ENCODE measurements at regions not wholly inside any gene's neighbourhood (a gene's known extent, or its start where the extent isn't known, plus 50 kb on each side); places are given as distances from the start of the nearest gene placed in this dataset.

GRCh38 chr9:14405176-14405706 is 91.3 kb upstream of the NFIB start:
- H3K9me3 ChIP-seq (ENCODE audit: insufficient read depth in 2 of 2, low read depth in 1 of 2, low read length in 1 of 2), result no peaks in the 10 kb centered on the region
- H4K91ac ChIP-seq (replicated peaks; ENCODE audit: insufficient read length, low read length), result no peak overlapping the region
- peaks cover 0 to 7% (median 2%) of the 10 kb centered on the region in 4 experiments; a peak in 2 of 7 replicates for H3K4me1 ChIP-seq (replicated peaks in 1 of 4; ENCODE audit: control insufficient read depth in 3 of 4, insufficient read depth in 4 of 4, low read length in 3 of 4)
- no peak overlapping the region for H3K56ac ChIP-seq (replicated peaks; ENCODE audit: insufficient read length, low read depth, low read length)
- no peaks in the 10 kb centered on the region for H3K27me3 ChIP-seq (replicated peaks in 1 of 4; ENCODE audit: control insufficient read depth in 3 of 4, extremely low read depth in 1 of 4, insufficient read depth in 3 of 4, low read length in 3 of 4)
- H2BK5ac ChIP-seq (ENCODE audit: low read depth, low read length), result no peak overlapping the region
- no peaks in the 10 kb centered on the region for H3K36me3 ChIP-seq (ENCODE audit: control insufficient read depth in 2 of 4, insufficient read depth in 4 of 4, low read length in 3 of 4)
- CTCF ChIA-PET (ENCODE audit: partially characterized antibody), result interaction anchor here (0.7 to 1.0 kb wide), 2 partner anchors 37 to 247 kb away, joined by 3 read pairs; no protein-coding TSS in a partner anchor
- H2BK120ac ChIP-seq (replicated peaks; ENCODE audit: low read depth, low read length), result no peak overlapping the region
- no peak overlapping the region for H2BK20ac ChIP-seq (ENCODE audit: low read length)
- H3K14ac ChIP-seq (ENCODE audit: insufficient read length), result no peak overlapping the region
- no peak overlapping the region for H2BK12ac ChIP-seq (ENCODE audit: low read depth, low read length)
- no peak overlapping the region for H2AFZ ChIP-seq (ENCODE audit: low read length)
- H3K27ac ChIP-seq (ENCODE audit: low read depth, low read length), result no peak overlapping the region
- WGBS, 2 experiments (ENCODE audit: extremely low coverage in 1 of 2, insufficient coverage in 1 of 2, insufficient read length in 1 of 2, insufficient replicate concordance in 2 of 2, low coverage in 1 of 2, low lambda C conversion rate in 2 of 2, missing lambda C conversion rate in 1 of 2), result 92% methylated on average over 3 of the region's 3 CpGs; no CpG with 5 or more reads in 1 of the 2 experiments
- FAIRE-seq (no peak), DNase-seq (ENCODE audit: low read depth in 1 of 2, low spot score in 2 of 2) (no peak)
- POLR2A ChIA-PET (ENCODE audit: partially characterized antibody), result no interaction called here
- no peaks in the 10 kb centered on the region for H3K79me1 ChIP-seq (ENCODE audit: low read depth, low read length)
- no peak overlapping the region for H3K23ac ChIP-seq (ENCODE audit: insufficient read length)
- no peak overlapping the region for H3K4ac ChIP-seq (replicated peaks; ENCODE audit: insufficient read length, low read depth, low read length)
- H3K79me2 ChIP-seq (ENCODE audit: control insufficient read depth in 1 of 2, insufficient read depth in 2 of 2, low read length in 2 of 2), result no peaks in the 10 kb centered on the region
- H3K18ac ChIP-seq (ENCODE audit: extremely low read depth, low read length), result no peak overlapping the region
- H3K4me3 ChIP-seq (ENCODE audit: extremely low read depth in 1 of 4, insufficient read depth in 2 of 4, low read depth in 3 of 4, low read length in 4 of 4), result no peak overlapping the region
- no peak overlapping the region for H4K8ac ChIP-seq (ENCODE audit: extremely low read depth, insufficient read depth, low read length)
- H3K4me2 ChIP-seq (ENCODE audit: insufficient read depth in 1 of 2, low read depth in 2 of 2, low read length in 2 of 2), result no peak overlapping the region
- H3K9ac ChIP-seq (replicated peaks in 1 of 4; ENCODE audit: extremely low read depth in 1 of 4, low read depth in 3 of 4, low read length in 3 of 4), result no peak overlapping the region
- no peak overlapping the region for H2AK5ac ChIP-seq (ENCODE audit: low read depth, low read length)
- H4K20me1 ChIP-seq (replicated peaks in 1 of 2; ENCODE audit: control insufficient read depth in 1 of 2, insufficient read depth in 2 of 2, low read length in 2 of 2), result no peaks in the 10 kb centered on the region
- no peak overlapping the region for H4K5ac ChIP-seq (ENCODE audit: insufficient read length, low read depth, low read length)
- no peak overlapping the region for H2BK15ac ChIP-seq (ENCODE audit: low read length)
- TF ChIP-seq NRF1 (IDR thresholded peaks at IDR 0.05; ENCODE audit: low read depth, low read length) (no peak), CBX8 (IDR thresholded peaks at IDR 0.05; ENCODE audit: borderline replicate concordance, low read depth, low read length) (no peak), FOSL1 (IDR thresholded peaks at IDR 0.05; ENCODE audit: insufficient read depth, low read depth, low read length) (no peak), SIN3A (conservative IDR thresholded peaks at IDR 0.05 in 1 of 2, IDR thresholded peaks at IDR 0.05 in 1 of 2; ENCODE audit: low read depth in 1 of 2, low read length in 2 of 2) (no peak), SUZ12 (IDR thresholded peaks at IDR 0.05; ENCODE audit: low read length) (no peak), PHF8 (conservative IDR thresholded peaks at IDR 0.05; ENCODE audit: low read depth, low read length) (no peak), E2F6 (IDR thresholded peaks at IDR 0.05) (no peak), POU5F1 (IDR thresholded peaks at IDR 0.05; ENCODE audit: low read depth, low read length) (no peak), EGR1 (IDR thresholded peaks at IDR 0.05; ENCODE audit: borderline replicate concordance, low read depth, low read length) (no peak), YY1 (IDR thresholded peaks at IDR 0.05; ENCODE audit: low read depth, low read length) (no peak), RFX5 (IDR thresholded peaks at IDR 0.05; ENCODE audit: borderline replicate concordance, low read depth, low read length) (no peak), CREB1 (IDR thresholded peaks at IDR 0.05) (no peak), RXRA (IDR thresholded peaks at IDR 0.05; ENCODE audit: insufficient read depth, low read depth, low read length) (no peak)
- H3K23me2 ChIP-seq (ENCODE audit: low read depth, low read length), result no peaks in the 10 kb centered on the region
